ENCODE measurements at regions not wholly inside any gene's neighbourhood (a gene's known extent, or its start where the extent isn't known, plus 50 kb on each side); places are given as distances from the start of the nearest gene placed in this dataset.

DNA sequence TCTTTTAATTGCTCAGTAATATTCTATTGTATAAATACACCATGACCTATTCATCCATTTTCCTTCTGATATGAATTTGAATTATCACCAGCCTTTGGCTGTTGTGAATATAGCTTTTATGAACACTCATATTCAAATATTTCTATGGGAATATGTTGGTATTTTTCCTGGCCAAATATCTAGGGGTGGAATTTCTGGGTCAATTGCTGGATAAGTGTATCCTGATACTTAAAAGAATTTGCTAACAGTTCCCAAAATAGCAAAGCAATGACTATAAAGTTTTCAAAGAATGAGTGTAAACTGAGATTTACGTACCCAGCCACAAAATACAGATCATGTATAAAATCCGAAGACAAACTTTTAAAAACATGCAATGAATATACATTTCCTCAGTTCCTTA lies 148.7 kb upstream of the CLEC14A start:
- TF ChIP-seq, protein P1, sequence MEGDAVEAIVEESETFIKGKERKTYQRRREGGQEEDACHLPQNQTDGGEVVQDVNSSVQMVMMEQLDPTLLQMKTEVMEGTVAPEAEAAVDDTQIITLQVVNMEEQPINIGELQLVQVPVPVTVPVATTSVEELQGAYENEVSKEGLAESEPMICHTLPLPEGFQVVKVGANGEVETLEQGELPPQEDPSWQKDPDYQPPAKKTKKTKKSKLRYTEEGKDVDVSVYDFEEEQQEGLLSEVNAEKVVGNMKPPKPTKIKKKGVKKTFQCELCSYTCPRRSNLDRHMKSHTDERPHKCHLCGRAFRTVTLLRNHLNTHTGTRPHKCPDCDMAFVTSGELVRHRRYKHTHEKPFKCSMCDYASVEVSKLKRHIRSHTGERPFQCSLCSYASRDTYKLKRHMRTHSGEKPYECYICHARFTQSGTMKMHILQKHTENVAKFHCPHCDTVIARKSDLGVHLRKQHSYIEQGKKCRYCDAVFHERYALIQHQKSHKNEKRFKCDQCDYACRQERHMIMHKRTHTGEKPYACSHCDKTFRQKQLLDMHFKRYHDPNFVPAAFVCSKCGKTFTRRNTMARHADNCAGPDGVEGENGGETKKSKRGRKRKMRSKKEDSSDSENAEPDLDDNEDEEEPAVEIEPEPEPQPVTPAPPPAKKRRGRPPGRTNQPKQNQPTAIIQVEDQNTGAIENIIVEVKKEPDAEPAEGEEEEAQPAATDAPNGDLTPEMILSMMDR (IDR thresholded peaks at IDR 0.05; ENCODE audit: extremely low read depth, missing control alignments): no peak
- DNase-seq (ENCODE audit: low spot score): no peak

DNA sequence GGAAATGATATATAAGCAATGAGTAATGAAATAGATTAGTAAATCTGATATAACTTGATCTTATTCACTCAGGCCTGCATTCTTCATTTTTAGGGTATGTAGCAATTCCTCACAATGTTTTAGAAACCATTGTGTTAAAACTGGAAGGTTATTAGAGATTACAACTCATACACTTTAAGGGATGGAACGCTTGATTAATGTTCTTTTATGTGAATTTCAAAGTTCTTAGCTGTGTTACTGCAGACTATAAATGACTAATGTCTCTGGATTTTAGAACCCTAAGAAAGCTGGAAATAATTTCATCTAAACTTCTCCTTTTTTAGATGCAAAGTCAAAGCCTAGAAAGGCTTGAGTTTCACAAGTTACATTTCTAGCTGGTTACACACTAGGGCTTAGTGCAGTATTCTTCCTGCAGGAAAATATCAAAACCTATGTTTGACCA lies 148.2 kb upstream of the CLEC14A start:
- TF ChIP-seq, protein P1 (IDR thresholded peaks at IDR 0.05; ENCODE audit: extremely low read depth, missing control alignments): no peak
- DNase-seq (ENCODE audit: low spot score): no peak

DNA sequence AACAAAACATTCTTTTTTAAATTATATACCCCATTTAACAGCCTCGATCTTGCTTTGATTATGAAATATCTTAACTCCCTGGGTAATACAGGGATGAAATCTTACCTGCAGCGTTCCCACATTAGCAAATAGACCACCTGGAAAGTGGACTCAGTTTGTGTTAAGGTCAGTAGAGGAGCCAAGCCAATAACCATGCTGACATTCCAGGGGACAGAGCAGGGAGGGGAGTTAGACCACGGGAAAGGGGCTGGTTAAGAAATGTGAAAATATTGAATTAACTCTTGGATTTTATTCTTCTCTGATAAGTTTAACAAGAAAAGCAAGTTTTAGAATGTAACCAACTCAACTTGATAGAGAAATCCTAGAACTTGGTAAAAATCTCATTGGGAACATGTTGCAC lies 144.9 kb upstream of the CLEC14A start:
- TF ChIP-seq, protein P1 (IDR thresholded peaks at IDR 0.05; ENCODE audit: extremely low read depth, missing control alignments): no peak

DNA sequence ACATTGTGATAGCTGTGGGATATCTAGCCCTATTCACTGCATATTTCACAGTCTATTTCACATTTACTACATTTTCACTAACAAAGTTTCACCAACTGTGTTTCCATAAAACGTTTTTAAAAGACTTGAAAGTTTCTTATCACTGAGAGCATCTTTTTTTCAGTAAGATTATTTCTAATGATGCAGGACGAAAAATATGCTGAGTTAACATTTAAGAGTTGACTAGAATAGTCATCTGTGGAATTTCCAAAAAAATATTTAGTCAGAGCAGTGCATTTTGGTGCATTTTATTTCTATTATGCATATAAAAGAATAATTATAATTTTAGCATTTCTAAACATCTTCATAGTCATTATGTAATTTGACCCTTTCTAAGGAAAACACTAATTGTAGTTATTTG lies 143.8 kb upstream of the CLEC14A start:
- TF ChIP-seq, protein P1 (IDR thresholded peaks at IDR 0.05; ENCODE audit: extremely low read depth, missing control alignments): no peak
- DNase-seq (ENCODE audit: low spot score): no peak

More for the DNA sequence above, 144.9 kb upstream of the CLEC14A start:
- DNase-seq (ENCODE audit: low spot score): no peak

DNA sequence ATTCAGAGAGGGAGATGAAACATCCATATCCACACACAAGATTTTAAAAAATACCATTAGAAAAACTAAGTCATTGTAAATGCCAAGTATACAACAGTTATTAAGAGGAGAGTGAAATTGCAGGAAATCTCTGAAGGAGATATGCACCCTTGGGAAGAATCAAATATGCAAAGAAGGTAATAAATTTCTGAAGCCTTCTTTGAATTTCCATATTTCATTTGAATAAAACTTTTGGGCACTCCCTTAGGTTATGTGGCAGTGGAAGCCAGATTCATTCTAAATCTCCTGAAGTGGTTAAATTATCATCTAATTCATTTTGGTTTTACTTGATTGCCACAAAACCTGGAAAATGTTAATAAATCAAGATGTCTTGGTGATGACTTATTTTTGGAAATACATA lies 138.9 kb upstream of the CLEC14A start:
- TF ChIP-seq, protein P1 (IDR thresholded peaks at IDR 0.05; ENCODE audit: extremely low read depth, missing control alignments): no peak
- DNase-seq (ENCODE audit: low spot score): no peak

DNA sequence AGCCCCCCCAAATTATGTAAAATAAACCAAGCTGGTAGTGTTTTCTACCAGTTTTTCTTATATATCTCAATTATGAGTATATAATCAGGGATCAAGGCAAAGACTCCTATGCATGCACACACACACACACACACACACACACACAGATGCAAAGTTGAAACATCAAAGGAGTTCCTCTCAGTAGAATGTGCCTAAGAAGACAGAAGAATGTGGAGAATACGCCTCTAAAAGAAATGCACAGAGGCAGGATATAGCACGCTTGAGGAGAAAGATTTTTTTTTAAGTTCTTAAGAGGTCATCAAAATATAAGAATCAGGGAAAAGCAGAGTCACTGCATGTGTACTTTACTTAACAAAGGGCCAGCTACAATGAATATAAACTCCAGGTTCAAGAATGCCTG lies 138.2 kb upstream of the CLEC14A start:
- TF ChIP-seq, protein P1 (IDR thresholded peaks at IDR 0.05; ENCODE audit: extremely low read depth, missing control alignments): no peak
- no peak for DNase-seq (ENCODE audit: low spot score)

DNA sequence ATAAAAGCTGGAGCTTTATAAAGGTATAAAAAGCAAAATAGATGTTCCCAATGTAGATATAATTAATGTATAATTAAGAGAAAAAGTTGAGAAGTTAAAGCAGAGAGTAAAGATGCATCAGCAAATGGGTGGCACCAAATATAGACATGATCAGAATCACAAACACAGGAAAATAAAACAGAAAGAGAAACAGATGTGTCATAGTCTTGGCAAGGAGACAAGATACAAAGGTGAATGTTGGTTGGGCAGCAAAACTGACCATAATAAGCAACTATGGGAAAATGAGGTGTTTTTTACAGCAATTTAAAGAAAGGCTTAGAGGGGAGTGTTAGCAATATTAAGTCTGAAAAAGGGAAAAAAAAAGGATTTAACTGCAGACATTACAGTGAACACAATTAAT lies 135.4 kb upstream of the CLEC14A start:
- TF ChIP-seq, protein P1 (IDR thresholded peaks at IDR 0.05; ENCODE audit: extremely low read depth, missing control alignments): no peak
- no peak for DNase-seq (ENCODE audit: low spot score)

All from GM20000 (cell line).